ENCODE measurements at regions not wholly inside any gene's neighbourhood (a gene's known extent, or its start where the extent isn't known, plus 50 kb on each side); places are given as distances from the start of the nearest gene placed in this dataset.

DNA sequence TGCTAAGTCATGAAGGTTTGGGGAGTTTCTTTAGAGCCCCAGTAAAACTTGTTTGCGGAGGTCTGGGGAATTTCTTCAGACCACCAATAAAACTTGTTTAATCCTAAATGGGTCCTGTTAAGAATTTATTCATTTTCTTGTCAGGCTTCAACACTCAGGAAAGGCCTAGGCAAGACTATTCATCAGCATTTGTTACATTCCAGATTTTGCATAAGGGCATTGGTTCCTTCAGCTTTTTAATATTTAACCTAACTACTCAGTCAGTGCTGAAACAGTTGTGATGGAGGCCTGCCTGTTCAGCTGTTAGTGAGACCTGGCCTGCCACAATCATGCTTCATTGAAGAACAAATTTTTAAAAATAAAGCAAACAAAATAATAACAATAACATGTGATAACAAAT lies 954.2 kb upstream of the SEMA6D start:
- DNase-seq = no peak

DNA sequence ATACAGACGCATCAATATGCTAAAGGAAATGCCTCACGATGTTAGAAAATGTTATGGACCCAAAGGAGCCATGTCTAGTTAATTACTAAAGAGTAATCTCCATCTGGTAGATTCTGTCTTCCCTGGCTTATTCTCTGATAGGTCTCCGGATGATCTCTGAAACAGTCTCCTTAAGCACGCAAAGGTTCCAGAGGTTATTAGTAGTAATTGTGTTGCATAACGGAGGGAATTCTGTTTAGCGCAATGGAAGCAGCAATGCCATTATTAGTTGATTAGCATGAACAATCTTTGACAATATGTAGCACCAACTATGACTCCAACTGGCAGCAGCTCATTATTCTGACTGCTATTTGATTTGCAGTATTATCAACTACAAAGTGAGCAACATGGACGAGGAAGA lies 952.5 kb upstream of the SEMA6D start:
- DNase-seq = no peak

DNA sequence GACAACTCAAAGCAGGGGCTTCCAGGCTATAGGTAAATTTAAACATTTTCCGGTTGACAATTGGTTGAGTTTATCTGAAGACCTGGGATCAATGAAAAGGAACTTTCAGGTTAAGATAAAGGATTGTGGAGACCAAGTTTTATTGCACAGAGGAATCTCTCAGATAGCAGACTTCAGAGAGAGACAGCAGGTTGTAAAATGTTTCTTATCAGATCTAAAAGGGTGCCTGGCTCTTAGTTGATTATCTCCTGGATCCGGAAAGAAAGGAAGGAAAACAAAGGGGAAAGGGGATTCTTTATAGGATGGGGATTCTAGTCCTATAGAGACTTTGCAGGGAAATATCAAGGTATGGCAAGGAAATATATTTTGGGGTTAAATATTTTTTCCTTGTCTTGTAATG lies 951.3 kb upstream of the SEMA6D start:
- DNase-seq = no peak

DNA sequence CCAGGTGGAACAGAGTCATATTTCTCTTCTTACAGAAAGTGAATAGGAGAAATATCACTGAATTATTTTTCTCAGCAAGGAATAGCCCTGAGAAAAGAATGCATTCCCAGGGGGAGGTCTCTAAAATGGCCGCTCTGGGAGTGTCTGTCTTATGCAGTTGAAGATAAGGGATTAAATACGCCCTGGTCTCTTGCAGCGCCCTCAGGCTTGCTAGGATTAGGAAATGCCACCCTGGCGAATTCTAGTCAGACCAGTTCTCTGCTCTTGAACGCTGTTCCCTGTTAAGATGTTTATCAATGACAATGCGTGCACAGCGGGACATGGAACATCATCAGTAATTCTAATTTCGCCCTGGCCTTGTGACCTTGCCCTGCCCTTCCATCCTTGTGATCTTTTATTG lies 949.0 kb upstream of the SEMA6D start:
- no peak for DNase-seq

DNA sequence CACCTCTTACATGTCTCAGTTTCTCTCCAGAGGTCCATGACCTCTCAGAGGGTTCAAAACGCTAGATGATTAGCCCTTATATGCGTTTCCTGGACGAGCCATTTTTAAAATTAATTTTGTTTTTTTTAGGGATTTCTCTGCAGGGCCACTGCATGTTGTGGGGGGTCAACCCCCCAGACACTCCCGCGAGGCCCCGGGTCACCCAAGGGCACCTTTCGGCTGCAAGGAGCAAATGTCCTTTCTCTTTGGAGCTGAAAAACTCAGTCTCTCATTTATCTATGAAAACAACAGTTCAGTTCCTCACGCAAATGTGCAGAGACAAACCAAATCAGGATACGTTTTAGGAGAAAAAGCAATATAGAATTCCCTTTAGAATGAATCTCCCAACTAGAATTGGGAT lies 944.3 kb upstream of the SEMA6D start:
- DNase-seq = no peak

DNA sequence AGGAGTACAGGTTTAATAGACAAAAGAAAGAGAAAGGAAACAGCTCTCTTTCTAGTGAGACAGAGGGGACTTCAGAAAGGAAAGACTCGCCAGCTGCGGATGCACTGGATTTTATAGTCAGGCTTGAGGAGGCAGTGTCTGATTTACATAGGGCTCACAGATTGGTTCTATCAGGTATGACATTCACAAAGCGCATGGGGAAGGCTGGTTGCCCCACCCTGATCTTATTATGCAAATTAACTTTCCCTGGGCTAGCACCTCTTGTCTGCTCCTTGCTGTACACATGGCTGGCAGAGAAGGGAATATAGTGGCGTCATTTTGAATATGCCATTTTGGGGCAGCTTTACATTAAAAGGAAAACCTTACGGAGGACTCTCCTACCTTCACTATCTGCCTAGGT lies 938.4 kb upstream of the SEMA6D start:
- no peak for DNase-seq

DNA sequence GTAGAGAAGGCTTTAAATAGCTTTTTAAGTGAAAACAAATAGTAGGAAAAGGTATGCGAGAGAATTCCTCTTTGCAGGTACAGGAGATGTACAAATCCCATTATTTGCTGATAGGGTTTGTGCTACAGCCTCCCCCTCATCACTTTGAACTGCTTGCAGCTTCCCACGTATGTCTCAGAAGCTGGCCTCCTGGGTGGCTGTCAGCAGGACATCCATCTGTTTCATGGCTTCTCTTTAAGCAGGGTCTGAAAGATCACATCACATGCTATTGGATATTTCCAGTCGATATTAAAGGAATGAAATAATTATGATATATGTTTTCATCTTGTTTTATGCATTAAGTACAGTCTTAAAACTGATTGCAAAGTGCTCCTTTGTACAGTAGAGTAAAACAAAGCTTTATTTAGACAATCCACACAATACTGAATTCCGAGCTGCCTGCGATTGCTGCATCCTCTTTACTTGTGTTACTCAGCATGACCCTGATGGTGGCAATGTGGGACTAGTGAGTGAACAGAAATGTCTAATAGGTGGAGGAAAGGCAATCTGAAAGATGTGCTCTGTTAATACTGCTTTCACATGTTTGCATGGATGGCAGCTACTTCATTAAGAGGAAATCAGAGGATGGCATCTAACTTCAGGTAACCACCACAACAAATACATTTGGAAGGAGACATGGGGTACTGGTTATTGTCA lies 930.6 kb upstream of the SEMA6D start:
- DNase-seq = no peak

DNA sequence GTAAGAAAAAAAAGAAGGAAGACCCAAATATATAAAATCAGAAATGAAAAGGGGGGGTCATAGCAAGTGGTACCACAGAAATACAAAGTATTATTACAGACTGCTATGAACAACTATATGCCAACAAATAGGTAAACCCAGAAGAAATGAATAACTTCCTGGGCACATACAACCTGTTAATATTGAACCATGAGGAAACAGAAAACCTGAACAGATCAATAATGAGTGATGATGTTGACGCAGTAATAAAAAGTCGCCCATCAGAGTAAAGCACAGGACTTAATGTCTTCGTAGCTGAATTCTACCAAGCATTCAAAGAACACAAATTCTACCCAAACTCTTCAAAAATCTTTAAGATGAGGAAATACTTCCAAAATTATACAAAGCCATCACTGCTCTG lies 921.6 kb upstream of the SEMA6D start:
- no peak for DNase-seq

DNA sequence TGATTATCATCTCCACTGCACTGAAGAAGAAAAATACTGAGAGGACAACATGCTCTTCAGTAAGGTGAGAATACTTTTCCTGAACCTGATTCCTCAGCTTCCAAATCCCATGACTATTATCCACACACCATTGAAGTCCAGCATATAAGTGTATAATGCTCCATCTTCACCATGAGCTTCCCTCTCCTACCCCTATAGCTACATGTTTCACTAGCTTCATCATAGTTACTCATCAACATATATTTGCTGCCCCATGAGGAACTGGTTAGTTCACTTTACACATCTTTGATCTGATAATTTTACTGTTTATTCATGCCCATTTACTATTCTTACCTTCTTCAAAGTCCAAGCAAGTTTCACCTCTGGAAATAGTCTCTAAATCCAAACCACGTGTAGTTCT lies 908.5 kb upstream of the SEMA6D start:
- DNase-seq = no peak

DNA sequence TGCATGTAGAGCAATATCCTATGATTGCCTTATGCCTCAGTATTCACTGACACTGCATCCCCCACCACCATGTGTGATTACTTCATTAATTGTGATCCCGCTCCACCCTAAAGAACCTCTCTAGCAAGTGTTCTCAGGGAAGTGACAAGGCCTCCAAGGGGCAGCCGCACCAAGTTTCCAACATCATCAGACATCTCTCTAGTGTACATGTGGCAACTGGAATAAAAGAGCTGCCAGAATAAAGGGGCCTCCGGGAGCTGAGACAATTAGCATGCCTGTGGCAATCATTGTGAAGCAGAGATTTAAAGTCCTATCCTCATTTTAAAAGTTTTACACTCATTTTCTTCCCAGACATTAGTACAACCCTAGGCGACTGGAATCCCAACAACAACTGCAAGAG lies 902.1 kb upstream of the SEMA6D start:
- DNase-seq = no peak

DNA sequence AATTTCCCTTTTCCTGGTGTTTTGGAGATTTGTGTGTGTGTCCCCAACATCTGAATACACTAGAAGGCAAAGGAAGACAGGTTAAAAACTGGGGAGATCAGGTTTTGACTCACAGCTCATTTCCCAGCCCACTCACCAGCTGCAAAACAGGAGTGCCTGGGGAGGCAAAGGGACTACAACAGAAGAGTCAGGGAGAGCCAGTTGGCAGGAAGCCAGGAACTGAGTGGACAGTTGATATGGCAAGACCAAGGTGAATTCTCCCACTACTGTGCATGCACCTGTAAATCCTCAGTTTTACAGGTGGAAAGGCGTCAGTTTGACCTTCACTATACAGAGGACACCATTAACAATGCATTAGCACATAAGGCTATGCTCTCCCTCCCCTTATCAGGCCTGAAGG lies 901.5 kb upstream of the SEMA6D start:
- peak; percentile 65 for DNase-seq

DNA sequence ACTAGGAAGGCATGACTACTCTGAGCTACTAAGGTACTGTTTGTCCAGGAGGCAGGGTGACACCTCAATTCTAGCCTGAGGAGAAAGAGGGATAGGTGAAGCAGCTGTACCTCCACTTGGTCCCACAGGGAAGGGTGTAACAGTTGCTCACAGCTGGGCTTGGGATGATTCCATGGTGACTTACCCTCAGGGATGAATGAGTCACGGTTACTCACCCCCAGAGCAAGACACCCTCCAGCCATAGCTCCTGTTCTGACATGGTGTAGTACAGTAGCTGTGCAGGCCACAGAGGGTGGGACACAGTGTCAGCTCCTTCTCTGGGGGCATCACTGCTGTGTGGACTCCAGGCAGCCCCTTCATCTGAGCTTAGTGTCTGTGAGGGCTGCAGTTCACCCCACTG lies 868.6 kb upstream of the SEMA6D start:
- DNase-seq = no peak

DNA sequence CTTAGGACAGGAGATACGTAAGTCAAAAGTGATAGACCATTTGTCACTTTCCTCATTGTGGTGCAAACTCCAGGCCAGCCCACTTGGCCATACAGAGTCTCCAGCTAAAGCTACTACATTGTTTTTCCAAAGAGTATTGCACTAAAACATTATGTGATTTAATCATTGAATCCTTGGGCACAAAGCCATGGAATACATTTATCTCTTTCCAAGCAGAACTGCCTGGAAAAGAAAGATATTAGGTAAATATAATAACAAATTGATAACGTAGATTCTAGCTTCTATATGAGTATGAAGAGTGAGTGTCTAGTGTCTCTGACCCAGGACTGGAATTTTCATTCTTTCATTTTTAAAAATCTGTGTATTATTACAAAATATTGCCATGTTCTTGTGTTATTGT lies 863.7 kb upstream of the SEMA6D start:
- DNase-seq = no peak

DNA sequence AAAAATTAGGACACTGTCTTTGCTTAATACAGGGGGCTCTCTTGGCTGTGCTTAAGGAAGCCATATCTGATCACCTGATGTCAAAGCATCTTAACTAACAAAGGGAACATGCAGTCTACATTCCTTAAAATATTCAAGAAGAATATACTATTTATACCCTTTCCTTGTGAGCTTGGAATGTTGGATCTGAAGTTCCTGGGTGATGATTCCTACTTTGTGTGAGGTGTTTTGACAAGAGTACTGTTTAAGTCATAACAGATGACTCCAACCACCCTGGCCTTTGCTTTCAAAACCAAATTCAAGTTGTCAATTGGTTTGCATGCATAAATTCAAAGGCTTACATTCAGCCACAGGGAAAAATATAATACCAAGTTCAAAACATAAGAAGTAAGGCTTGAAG lies 862.7 kb upstream of the SEMA6D start:
- no peak for DNase-seq

DNA sequence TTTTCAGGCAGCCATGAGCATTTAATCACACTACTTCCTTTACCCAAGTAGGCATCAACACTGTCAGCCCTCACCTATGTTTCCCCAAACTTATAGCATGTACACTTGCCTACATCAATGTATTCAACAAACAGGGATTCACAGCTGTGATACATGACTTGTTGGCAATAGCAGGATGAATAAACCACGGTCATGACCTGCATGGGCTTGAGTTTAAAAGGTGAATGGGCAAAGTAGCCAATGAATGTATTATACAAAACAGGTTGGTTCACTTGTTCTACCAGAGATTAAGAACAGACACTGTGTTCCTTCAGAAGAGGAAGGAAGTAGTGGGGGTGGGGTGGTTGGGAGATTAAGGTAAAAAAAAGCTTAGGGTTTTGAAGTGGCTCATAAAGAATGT lies 861.9 kb upstream of the SEMA6D start:
- DNase-seq = no peak

DNA sequence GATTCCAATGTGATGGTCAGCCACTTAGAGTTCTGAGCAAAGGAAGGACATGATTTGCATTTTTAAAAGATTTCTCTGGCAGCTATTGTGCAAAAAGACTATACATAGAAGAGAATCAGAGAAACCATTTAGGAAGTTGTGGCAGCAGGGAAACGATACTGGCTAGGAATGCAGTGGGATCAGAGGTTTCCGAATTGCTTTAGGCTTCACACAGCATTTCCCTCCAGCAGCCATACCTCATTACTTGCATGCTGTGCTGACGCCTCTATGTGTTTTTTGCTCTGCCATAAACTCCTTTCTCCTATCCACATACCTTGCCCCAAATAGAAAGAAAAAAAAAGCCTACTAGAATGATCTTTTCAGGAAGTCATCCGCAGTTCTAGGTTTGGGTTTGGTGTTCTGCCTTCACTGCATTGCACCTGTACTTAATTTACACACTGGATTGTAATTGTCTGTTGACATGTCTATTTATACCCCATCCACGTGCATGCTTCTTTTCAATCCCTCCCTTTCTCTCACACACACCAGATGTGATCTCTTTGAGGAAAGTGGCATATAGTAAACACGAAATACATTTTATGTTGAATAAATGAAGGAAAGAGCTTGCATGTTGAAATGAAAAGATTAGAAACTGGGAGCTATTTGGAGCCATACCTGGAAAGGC lies 860.3 kb upstream of the SEMA6D start:
- DNase-seq = no peak

DNA sequence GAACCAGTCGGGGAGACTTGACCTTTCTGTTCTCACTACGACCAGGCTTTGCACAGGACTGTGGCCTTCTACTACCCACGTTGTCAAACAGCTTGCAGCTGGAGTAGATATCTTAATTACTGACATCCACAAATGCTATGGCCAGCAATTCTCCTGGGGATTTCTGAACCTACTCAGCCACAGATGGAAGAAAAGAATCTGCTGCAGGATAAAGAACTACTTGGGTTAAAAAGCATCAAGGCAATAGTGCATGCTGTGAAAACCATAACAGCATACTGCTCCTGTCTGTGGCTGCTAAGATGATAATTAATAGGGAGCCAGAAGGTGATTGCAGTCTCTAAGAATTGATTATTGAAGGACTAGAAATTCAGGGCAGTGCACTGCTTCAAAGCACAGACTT lies 859.2 kb upstream of the SEMA6D start:
- no peak for DNase-seq

DNA sequence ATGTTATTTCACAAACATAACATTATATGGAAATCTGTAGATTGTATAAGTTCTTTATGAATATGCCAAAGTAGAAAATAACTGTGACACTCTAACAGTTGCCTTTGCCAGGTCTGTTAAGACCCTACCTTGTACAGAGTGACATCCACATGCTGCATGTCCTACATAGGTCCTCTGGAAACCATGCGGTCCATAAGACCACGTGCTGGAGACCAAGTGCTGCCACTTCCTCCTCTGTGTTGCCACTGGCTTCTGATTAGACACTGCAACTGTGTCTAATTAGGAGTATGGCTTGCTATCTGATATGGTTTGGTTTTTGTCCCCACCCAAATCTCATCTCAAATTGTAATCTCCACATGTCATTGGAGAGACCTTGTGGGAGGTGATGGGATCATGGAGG lies 855.5 kb upstream of the SEMA6D start:
- no peak for DNase-seq

DNA sequence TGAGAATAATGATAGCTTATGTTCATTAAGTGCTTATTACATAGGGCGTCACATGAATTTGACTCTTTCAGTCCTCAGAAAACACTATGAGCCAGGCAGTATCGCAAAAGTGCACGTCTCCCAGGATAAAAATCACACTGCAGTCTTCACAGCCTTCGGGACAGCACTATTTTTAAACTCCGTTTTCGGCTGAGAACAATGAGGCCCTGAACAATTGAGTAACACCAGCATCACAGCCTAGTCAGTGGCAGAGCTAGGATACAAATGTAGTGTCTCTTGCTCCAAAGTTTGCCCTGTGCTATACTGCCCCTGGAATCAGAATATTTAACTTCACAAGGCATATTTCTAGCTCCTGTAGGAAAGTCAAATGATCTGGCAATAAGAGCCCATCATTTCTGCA lies 852.1 kb upstream of the SEMA6D start:
- no peak for DNase-seq

DNA sequence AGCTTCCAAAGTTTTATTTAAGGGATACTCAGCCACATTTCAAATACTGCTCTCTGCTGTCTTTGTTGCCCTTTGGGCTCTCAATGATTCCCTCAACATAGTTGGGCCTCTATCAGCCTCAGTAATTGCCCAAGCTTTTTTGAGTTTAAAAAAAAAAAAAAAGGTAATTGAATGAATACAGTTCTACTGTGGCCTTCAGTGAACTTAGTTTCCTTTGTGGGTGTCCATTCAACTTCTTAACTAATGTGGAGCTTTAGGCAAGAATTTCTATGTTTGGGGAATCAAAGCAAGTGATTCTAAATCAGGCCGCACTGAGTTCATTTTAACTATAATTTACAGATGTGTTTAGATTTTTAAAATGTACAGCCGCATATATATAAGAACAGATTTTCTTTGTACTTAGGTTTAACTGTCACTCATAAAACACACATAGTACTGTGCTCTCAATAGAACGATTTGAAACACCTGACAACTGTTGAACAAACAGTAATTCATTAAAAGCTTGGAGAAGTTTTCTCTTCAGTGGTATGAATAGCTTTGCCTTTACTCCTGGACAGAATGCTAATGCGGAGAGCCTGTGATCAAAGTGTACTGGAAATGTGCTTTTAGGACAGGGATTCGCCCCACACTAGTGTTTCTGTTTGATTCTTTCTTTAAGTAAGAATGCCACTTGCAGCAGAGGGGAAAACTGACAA lies 844.9 kb upstream of the SEMA6D start:
- no peak for DNase-seq

DNA sequence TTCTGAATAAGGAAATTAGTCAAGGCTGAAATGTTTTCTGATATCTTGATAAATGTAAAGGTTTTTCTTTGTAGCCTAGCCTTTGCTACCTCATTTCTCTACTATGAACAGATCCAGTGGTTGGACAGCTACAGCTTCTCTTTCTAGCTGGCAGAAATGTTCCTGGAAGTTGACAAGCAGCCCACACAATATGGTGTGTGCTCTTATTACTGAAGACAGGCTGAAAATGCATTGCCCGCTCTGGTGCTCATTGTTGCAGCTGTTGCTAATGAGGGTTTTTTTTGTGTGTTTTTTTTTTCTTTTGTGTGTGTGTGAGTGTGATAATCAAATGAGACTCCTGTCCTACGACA lies 844.3 kb upstream of the SEMA6D start:
- DNase-seq = no peak

DNA sequence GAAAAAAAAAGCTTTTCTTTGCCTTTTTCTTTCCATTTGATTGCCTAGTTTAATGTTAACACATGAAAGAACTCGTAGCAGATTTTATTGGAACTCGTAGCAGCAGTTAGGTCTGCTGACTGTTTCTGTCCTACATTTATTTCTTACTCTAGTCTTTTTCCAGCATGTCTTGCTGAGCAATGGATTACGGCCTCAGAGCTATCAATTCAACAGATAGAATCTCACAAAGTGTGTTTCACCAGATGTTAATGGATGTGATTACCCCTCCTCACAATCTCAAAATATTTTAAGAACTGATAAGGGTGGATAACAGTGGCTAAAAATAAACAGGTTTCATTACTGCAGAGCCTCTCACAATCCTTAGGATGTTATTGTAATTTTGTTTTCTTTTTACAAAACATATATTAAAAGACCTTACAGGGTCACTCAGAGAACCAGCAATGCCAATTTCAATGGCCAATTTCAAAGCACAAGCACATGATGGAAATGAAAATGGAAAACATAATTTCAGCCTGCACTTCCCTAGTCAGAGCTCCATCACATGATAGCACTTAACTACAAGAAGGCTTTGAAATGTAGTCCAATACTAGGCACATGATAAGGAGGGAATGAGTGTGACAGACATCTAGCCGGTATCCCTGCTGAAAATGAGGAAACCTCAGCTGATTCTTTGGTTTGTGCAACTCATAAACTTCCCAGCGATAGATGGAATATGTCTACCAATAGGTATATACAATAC lies 838.1 kb upstream of the SEMA6D start:
- DNase-seq = no peak

DNA sequence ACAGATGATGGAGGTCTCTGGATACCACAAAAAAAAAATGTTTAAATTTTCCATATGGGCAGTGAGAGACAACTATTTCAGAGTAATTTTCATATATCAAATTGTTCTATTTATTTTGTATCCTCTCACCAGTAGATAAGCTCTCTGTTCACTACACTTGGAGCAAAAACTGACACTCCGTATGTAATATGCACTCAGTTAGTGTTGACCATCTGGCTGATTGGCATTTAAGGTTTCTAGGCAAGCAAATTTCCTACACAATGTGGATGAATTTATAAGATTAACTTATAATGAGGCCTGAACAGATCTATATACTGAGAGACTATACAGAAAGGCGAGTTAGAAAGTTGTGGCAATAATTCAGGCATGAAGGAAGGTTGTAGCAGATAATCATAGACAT lies 836.5 kb upstream of the SEMA6D start:
- no peak for DNase-seq

DNA sequence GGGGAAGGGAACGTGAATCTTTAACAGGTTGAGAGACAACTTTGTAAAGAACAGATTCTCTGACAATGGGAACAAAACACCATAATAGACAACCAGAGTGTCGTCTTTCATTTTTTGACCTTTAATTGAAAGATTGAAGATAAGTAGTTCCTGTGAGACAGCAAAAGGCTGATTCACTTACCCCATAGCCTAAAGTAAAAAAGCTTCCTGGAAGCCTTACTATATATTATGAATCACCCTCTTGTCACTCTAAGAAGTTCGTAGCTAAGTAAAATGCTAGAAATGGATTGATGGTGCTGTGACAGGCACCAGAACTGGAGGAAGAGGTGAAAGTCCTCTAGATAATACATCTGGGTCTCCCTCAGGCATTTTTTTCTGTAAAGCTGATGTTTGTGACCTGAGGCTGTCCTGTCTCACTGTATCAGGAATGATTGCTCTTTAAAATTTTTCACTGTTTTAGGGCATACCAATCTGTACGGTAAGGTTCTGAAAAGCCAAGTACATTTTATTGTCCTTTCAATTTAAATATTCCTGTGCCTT lies 824.6 kb upstream of the SEMA6D start:
- DNase-seq = no peak
